NCI-H1048 (cell line): ENCODE measurements at regions not wholly inside any gene's neighbourhood (a gene's known extent, or its start where the extent isn't known, plus 50 kb on each side); places are given as distances from the start of the nearest gene placed in this dataset.
"Not testable (repeated sequence)": the region's sequence is repeated elsewhere in the genome, so short reads cannot be mapped to it uniquely, and the experiment has no call there.

Experiments
- DNase-seq: peaks from one replicate; lab custom pipeline; 2025; lab: John Stamatoyannopoulos, UW

- no peak for DNase-seq
These were observed 397.2 kb downstream of the SLITRK1 start for GRCh38 chr13:83485101-83485500.

GRCh38 chr13:83471011-83471410 is 411.3 kb downstream of the SLITRK1 start:
- no peak for DNase-seq

GRCh38 chr13:83470133-83470797 is 412.0 kb downstream of the SLITRK1 start:
- no peak for DNase-seq

DNA sequence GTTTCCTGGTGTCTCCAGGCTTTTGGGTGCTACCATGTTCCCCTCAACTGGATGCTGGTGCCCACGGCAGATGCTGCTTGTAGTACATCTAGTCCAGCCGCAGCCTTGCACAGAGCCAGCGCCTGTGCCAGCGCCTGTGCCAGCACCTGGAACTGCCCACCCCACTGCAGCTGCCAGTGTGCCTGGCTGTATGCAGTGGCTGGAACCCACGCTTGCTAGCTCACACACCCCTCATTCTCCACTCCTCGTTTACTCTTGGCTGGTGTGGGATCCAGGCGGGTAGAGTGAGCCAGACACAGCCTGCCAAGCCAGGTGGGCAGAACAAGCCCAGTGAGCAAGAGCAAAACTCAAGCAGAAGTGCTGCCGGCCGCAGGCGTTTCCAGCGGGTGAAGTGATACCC is 428.6 kb downstream of the SLITRK1 start:
- no peak for DNase-seq

DNA sequence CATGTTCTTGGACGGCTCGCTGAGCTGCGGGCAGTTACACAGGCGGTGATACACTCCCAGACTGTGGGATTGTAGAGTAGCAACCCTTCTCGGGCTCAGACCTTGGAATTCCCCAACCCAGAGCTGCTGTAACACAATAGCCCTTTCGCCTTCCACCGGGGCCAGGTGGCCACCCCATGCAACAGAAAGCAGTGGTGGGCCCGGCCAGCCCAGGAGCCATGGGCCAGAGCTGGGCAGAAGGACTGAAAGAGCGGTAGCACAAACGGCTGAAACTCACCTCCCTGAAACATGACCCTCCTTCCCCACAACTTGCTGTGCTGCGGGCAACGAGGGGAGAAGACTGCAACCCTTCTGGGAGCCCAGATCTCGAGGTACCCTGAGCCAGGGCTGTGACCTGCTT is 429.0 kb downstream of the SLITRK1 start:
- no peak for DNase-seq

- no peak for DNase-seq
These were observed 429.9 kb downstream of the SLITRK1 start for GRCh38 chr13:83452292-83452950.

DNA sequence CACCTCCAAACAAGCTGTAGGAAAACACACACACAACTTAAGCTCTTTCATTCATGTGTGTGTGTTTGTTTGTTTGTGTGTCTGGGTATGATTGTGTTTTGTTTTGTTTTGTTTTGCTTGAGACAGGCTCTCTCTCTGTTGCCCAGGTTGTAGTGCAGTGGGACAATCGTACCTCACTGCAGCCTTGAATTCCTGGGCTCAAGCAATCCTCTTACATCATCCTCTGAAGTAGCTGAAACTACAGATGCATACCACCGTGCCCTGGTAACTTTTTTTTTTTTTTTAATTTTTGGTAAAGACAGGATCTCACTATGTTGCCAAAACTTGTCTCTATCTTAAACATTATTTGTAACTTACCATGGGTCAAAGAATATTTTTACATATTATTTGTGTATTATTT is 431.7 kb downstream of the SLITRK1 start:
- no peak for DNase-seq

GRCh38 chr13:83449668-83450395 is 432.4 kb downstream of the SLITRK1 start:
- no peak for DNase-seq

DNA sequence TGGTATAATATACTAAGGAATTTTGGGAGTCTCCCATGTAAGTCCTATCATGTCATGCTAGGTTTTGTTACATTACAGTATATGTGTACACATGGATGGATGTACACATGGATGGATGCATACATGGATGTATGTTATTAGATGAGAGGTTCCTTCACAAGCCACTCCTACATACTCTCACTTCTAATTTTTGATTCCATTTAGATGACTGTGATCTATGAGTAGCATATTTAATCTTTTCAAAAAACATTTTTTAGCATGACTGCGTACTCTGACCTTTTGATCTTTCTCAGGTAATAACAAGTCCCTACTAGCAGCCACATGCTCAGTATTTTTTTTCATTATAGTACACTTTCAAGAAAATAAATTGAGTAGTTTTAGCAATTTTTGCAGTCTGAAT is 441.8 kb downstream of the SLITRK1 start:
- DNase-seq: no peak

DNA sequence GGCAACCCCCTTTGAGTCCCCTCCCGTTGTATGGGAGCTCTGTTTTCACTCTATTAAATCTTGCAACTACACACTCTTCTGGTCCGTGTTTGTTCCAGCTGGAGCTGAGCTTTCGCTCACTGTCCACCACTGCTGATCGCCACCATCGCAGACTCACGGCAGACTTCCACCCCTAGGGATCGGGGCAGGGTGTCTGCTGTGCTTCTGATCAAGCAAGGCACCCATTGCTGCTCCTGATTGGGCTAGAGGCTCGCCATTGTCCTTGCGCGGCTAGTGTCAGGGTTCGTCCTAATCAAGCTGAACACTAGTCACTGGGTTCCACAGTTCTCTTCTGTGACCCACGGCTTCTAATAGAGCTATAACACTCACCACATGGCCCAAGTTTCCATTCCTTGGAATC is 442.8 kb downstream of the SLITRK1 start:
- not testable (repeated sequence) for DNase-seq

DNA sequence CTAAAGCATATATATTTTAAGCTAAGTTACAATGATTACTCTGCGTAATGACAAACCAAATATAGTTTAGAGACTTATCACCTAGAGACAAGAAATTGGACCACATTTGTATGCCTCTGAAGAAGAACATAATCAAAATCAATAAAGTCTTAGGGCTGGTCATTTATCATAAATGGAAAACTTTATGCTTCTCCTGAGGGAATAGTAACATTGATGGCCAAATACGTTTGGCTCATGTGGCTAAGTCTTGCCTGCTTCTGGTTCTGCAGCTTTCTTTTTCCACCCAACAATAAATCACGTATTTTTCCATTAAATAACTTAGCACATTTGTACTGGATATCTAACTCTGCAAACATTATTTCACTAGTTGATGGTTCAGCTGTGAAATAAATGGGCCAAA is 458.4 kb downstream of the SLITRK1 start:
- no peak for DNase-seq

GRCh38 chr13:83423381-83423780 is 458.9 kb downstream of the SLITRK1 start:
- DNase-seq: no peak

DNA sequence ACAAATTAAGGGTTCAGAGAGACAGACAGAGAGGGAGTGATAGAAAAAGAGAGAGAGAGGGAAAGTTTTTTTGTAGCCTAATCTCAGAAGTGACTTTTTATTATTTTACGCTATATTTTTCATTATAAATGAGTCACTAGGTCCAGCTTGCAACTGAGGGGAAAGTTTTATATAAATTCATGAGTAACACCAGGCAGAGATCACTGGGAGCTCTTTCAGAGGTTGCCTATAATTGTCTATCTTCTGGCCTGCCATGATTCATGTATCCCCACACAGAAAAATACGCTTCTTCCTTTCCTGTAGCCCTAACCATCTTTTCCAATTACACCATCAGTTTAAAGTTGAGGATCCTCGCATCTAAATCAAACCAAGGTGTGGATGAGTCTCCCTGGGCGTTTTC is 467.9 kb downstream of the SLITRK1 start:
- DNase-seq: no peak

DNA sequence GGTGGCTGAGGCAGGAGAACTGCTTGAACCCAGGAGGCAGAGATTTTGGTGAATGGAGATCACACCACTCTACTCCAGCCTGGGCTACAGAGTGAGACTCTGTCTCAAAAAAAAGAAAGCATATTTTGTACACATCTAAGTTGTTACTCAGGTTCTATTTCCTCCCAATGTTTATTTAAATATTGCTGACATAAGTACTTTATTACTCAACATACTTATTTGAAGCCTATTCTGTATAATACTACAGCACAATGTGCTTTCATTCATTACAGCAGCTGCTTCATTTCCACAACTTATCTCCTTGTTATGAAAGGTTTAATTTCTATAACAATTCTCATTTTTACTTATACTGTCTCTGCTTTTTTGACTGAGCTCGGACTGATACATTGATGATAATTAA is 495.7 kb downstream of the SLITRK1 start:
- DNase-seq: no peak

- DNase-seq: no peak
These were observed 503.4 kb downstream of the SLITRK1 start for GRCh38 chr13:83378908-83379307.

DNA sequence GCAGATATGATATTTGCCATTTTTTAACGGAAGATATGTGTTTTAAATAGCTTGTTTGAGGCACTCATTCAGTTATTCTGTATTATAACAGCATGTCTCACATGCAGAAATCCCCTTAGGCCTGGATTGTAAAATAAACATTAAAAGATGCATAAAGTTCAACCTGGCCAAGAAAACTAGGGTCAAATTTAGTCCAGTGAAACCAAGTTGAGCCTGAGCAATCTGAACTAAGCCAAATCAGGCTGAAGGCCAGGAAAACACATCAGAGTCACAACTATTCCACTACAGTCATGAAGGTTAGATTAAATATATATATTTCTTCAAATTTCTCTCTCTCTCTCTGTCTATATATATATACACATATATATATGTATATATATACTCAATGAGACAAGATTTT is 504.8 kb downstream of the SLITRK1 start:
- no peak for DNase-seq

- DNase-seq: no peak
These were observed 509.5 kb downstream of the SLITRK1 start for GRCh38 chr13:83372786-83373185.

- no peak for DNase-seq
These were observed 516.6 kb downstream of the SLITRK1 start for GRCh38 chr13:83365723-83366122.

GRCh38 chr13:83355041-83355440 is 527.2 kb downstream of the SLITRK1 start:
- DNase-seq: no peak

DNA sequence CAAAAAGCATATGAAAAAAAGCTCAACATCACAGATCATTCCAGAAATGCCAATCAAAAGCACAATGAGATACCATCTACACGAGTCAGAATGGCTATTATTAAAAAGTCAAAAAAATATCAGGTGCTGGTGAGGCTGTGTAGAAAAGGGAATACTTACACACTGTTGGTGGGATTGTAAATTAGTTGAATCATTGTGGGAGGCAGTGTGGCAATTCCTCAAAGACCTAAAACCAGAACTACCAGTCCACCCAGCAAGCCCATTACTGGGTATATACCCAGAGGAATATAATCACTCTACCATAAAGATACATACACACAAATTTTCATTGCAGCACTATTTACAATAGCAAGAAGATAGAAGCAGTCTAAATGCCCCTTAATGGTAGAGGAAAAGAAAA is 529.9 kb downstream of the SLITRK1 start:
- DNase-seq: no peak

DNA sequence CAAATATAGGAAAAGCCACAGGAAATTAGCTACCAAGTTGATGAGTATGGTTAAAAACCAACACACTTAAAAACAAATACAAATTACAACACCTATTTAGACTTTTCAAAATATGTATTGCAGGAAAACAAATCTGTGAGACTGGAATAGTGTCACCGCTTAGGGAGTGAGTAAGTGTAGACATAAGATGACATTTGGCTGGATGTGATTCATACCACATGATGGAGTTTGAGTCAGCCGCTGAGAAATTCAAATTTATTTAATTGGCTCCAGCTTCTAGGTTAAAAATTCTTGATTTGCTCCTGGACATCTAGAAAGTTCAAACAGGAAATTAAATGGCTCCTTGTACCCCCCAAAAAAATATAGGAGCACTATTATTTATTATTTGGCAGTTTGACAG is 531.7 kb downstream of the SLITRK1 start:
- no peak for DNase-seq

DNA sequence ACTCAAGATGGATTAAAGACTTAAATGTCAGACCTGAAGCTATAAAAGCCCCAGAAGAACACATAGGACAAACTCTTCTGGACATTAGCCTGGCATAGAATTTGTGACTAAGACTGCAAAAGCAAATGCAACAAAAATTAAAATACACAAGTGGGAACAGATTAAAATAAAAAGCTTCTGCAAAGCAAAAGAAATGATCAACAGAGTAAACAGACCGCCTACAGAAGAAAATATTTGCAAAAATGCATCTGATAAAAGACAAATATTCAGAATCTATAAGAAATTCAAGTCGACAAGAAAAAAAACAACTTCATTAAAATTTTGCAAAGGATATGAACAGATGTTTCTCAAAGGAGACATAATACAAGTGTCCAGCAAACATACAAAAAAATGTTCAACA is 537.8 kb downstream of the SLITRK1 start:
- DNase-seq: no peak

DNA sequence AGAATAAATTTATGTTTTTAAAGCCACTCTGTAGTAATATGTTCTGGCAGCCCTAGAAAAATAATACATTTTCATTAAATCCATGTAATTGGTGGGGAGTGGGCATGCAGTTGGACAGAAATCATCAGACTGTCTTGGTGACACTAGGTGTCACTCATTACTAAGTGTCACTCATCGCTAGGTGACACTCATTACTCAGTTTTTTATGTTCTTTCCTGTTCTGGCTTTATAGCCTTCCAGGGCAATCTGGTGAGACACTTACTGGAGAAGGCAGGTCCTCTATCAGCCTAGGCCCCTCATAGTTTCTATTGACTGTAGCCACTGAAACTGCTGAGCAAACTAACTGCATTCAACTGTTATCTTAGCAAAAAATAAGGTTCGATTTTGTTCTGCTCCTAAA is 542.1 kb downstream of the SLITRK1 start:
- DNase-seq: no peak
